Naive thymus-derived CD4-positive, alpha-beta T cell (primary cell): ENCODE measurements at regions not wholly inside any gene's neighbourhood (a gene's known extent, or its start where the extent isn't known, plus 50 kb on each side); places are given as distances from the start of the nearest gene placed in this dataset.

ENCODE experiments used
- ATAC-seq: fragments of 150-1000 bp; cut with Tn5 transposase; 2 replicates; pipeline ENCODE4 v1.10.0; 2021; ENCODE audit warnings: mild to moderate bottlenecking, moderate library complexity
- CTCF ChIA-PET: fragments of 350-600 bp; sonication (Branson Sonifier 250); formaldehyde crosslinking; loops from one replicate; lab custom pipeline; 2021; ENCODE audit warnings: antibody characterized with exemption; lab: Charles Lee
- POLR2A ChIA-PET: fragments of 350-600 bp; sonication (Branson Sonifier 250); formaldehyde crosslinking; loops from one replicate; lab custom pipeline; 2021; ENCODE audit warnings: antibody characterized with exemption, inconsistent platforms; lab: Charles Lee
- DNase-seq, 9 donors: peaks; one replicate each; pipeline versions ENCODE4 v3.0.0 to v3.0.0-alpha.2; 2020 to 2022; ENCODE audit warnings: mixed read lengths in 1 of 9
- H3K27ac ChIP-seq: one replicate; pipeline ENCODE4 v1.7.0; 2013; ENCODE audit warnings: mild to moderate bottlenecking, low read depth, low read length, moderate library complexity
- H3K27me3 ChIP-seq, 2 donors: one replicate each; pipeline ENCODE4 v1.7.0; 2013; ENCODE audit warnings: low read length in 2 of 2, mild to moderate bottlenecking in 2 of 2, moderate library complexity in 2 of 2; ENCODE audit not compliant: control insufficient read depth in 2 of 2, insufficient read depth in 2 of 2
- H3K36me3 ChIP-seq, 3 experiments: 1 replicate in 2 of 3; 2 replicates in 1 of 3; pipeline ENCODE4 v1.7.0; 2013; ENCODE audit warnings: low read length in 3 of 3, mild to moderate bottlenecking in 3 of 3, moderate library complexity in 1 of 3; ENCODE audit not compliant: insufficient read depth in 3 of 3, control insufficient read depth in 2 of 3
- H3K4me1 ChIP-seq, 2 donors: one replicate each; pipeline ENCODE4 v1.7.0; 2013; ENCODE audit warnings: low read length in 2 of 2, mild to moderate bottlenecking in 2 of 2, moderate library complexity in 1 of 2; ENCODE audit not compliant: control insufficient read depth in 2 of 2, insufficient read depth in 2 of 2
- H3K4me3 ChIP-seq: 2 replicates; pipeline ENCODE4 v1.7.0; 2013; ENCODE audit warnings: mild to moderate bottlenecking, low read length
- H3K9me3 ChIP-seq, 3 experiments: 1 replicate in 2 of 3; 2 replicates in 1 of 3; pipeline ENCODE4 v1.7.0; 2013; ENCODE audit warnings: low read length in 3 of 3; ENCODE audit not compliant: control insufficient read depth in 2 of 3
- H3K27ac Mint-ChIP-seq, 9 donors: one replicate each; pipeline ENCODE4 v1.8.0; 2020 to 2022; ENCODE audit warnings: mixed read lengths in 9 of 9, mild to moderate bottlenecking in 8 of 9, moderate library complexity in 5 of 9, inconsistent platforms in 2 of 9
- H3K27me3 Mint-ChIP-seq, 5 donors: one replicate each; pipeline ENCODE4 v1.8.0; 2021 to 2022; ENCODE audit warnings: mixed read lengths in 5 of 5, mild to moderate bottlenecking in 1 of 5
- H3K36me3 Mint-ChIP-seq, 5 donors: one replicate each; pipeline ENCODE4 v1.8.0; 2020 to 2022; ENCODE audit warnings: mixed read lengths in 5 of 5, mild to moderate bottlenecking in 3 of 5, inconsistent platforms in 1 of 5
- H3K4me1 Mint-ChIP-seq, 7 donors: one replicate each; pipeline ENCODE4 v1.8.0; 2020 to 2022; ENCODE audit warnings: mixed read lengths in 7 of 7, mild to moderate bottlenecking in 3 of 7, inconsistent platforms in 1 of 7
- H3K4me3 Mint-ChIP-seq, 10 donors: one replicate each; pipeline ENCODE4 v1.8.0; 2020 to 2022; ENCODE audit warnings: mild to moderate bottlenecking in 10 of 10, mixed read lengths in 10 of 10, moderate library complexity in 6 of 10, inconsistent platforms in 2 of 10
- H3K9me3 Mint-ChIP-seq, 11 donors: one replicate each; pipeline ENCODE4 v1.8.0; 2020 to 2022; ENCODE audit warnings: mixed read lengths in 11 of 11, mild to moderate bottlenecking in 4 of 11, inconsistent platforms in 1 of 11, moderate library complexity in 1 of 11
- intact Hi-C, 2 donors: fragments of 100-400 bp; cut with micrococcal nuclease; formaldehyde crosslinking; loops; one replicate each; pipeline ENCODE4 v1.15.1; 2023

DNA sequence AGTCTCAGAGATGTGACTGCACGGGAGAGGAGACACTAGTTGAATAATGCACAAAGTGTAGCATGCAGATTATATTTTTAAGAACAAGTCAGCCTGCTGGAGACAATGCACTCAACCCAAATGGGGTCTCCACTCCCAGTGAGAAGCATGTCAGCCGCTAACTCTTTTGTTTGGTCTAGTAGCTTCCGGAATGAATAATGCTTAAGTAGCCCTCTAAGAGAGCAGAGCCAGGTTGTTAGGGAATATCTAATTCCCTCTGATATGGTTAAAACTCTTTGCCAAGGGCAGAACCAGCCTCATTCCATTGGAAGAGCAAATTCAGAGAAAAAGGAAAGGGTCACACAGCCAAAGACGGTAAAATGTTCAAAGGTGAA lies 80.4 kb downstream of the DAD1 start:
- Histone ChIP-seq H3K27me3 (no peaks in the 10 kb centered on the region), H3K9me3 (no peaks in the 10 kb centered on the region), H3K4me3 (peak overlapping the region; percentile 51), H3K36me3 (peaks cover 10 to 13% (median 10%) of the 10 kb centered on the region in 3 experiments), H3K4me1 (peaks cover 57 to 64% of the 10 kb centered on the region in 2 donors), H3K27ac (peak overlapping the region; percentile 90)
- ChIA-PET CTCF (interaction anchor here (1.5 to 3.2 kb wide), 3 partner anchors 11 to 48 kb away, joined by 4 to 12 read pairs (median 11); no protein-coding TSS in a partner anchor), POLR2A (interaction anchor here (0.8 to 36.7 kb wide), 10 partner anchors 2 to 657 kb away, joined by 3 to 709 read pairs (median 104); no protein-coding TSS in a partner anchor)
- Mint-ChIP-seq H3K4me3 (peak overlapping the region; percentile 79 to 95 (median 87)), H3K27me3 (no peaks in the 10 kb centered on the region), H3K27ac (peak overlapping the region; percentile 92 to 99 (median 96)), H3K4me1 (peaks cover 30 to 88% (median 84%) of the 10 kb centered on the region in 7 donors), H3K36me3 (peaks cover 8 to 88% (median 72%) of the 10 kb centered on the region in 5 donors), H3K9me3 (no peaks in the 10 kb centered on the region)
- DNase-seq (no peak), ATAC-seq (no peak)
- intact Hi-C loops, result loop anchor here in 1 of 2 donors (2.0 to 5.0 kb wide), 4 partner anchors 286 to 786 kb away; no protein-coding TSS in a partner anchor

DNA sequence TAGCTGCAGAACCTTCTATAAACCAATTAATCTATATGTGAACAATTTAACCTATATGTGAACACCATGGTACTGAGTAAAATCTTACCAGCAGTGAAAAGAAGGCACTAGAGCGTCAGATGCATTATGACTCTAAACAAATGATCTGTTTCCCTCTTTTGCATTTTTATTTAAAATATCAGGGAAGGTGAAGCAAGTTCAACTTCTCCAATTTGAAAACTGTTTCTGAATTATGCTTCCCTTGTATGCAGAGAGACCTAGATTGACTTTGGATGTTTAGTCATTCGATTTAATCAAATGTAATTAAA lies 80.9 kb downstream of the DAD1 start:
- Histone ChIP-seq H3K27ac (peak overlapping the region; percentile 90), H3K27me3 (no peaks in the 10 kb centered on the region), H3K4me1 (peaks cover 52 to 59% of the 10 kb centered on the region in 2 donors), H3K36me3 (peaks cover 9 to 13% (median 10%) of the 10 kb centered on the region in 3 experiments), H3K4me3 (peak overlapping the region; percentile 51), H3K9me3 (no peaks in the 10 kb centered on the region)
- intact Hi-C loops, result loop anchor here in 1 of 2 donors (2.0 to 5.0 kb wide), 4 partner anchors 286 to 785 kb away; no protein-coding TSS in a partner anchor
- no peaks in the 10 kb centered on the region for H3K27me3 Mint-ChIP-seq
- ChIA-PET CTCF (interaction anchor here (1.5 kb wide), 1 partner anchor 17 kb away, joined by 4 read pairs; no protein-coding TSS in a partner anchor), POLR2A (interaction anchor here (0.8 to 36.7 kb wide), 10 partner anchors 2 to 656 kb away, joined by 3 to 709 read pairs (median 104); no protein-coding TSS in a partner anchor)
- ATAC-seq (no peak), DNase-seq (no peak)
- H3K9me3 Mint-ChIP-seq, result no peaks in the 10 kb centered on the region
- H3K4me1 Mint-ChIP-seq, result peaks cover 26 to 87% (median 82%) of the 10 kb centered on the region in 7 donors
- peak overlapping the region; percentile 92 to 99 (median 96) for H3K27ac Mint-ChIP-seq
- H3K4me3 Mint-ChIP-seq, result peak overlapping the region; percentile 79 to 95 (median 87)
- H3K36me3 Mint-ChIP-seq, result peaks cover 4 to 88% (median 72%) of the 10 kb centered on the region in 5 donors

DNA sequence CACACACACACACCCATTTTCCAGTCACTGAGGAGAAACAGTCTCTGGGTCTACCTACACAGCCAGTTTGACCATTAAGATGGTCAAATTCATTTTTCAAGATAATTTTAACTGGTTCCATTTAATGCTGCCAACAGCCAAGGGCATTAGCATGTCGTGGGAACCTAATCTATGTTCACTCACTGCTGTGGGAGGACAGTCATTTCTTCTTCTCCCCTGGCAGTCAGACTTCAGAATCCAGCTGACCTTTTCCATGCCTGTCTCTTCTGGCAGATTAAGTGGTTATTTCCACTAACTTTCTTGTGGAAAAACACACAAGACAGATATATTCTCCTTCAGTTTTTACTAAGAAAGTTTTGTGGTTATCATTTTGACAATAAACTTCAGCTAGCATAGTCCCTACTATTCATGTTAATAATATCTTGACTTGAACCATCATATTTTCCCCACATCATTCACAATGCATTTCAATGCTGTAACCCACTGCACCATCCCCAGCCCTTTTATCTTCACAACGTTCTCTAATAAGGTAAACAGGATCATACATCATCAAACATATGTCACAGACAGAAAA lies 82.2 kb downstream of the DAD1 start:
- H3K4me1 Mint-ChIP-seq, result peaks cover 20 to 87% (median 74%) of the 10 kb centered on the region in 7 donors
- Histone ChIP-seq H3K4me3 (peak overlapping the region; percentile 51), H3K27me3 (no peaks in the 10 kb centered on the region), H3K9me3 (no peaks in the 10 kb centered on the region), H3K4me1 (peaks cover 41 to 48% of the 10 kb centered on the region in 2 donors), H3K27ac (peak overlapping the region; percentile 90), H3K36me3 (peaks cover 8 to 13% (median 10%) of the 10 kb centered on the region in 3 experiments)
- peaks cover 8 to 90% (median 78%) of the 10 kb centered on the region in 5 donors for H3K36me3 Mint-ChIP-seq
- intact Hi-C loops, result loop anchor here (1.0 to 5.0 kb wide), 7 partner anchors 8 to 640 kb away; no protein-coding TSS in a partner anchor
- H3K4me3 Mint-ChIP-seq, result peak overlapping the region; percentile 79 to 95 (median 87)
- DNase-seq (peak in 6 of 9 donors; percentile 55 to 75 (median 63)), ATAC-seq (peak; percentile 65)
- peak overlapping the region; percentile 92 to 99 (median 96) for H3K27ac Mint-ChIP-seq
- no peaks in the 10 kb centered on the region for H3K9me3 Mint-ChIP-seq
- H3K27me3 Mint-ChIP-seq, result no peaks in the 10 kb centered on the region
- ChIA-PET CTCF (interaction anchor here (0.7 to 1.6 kb wide), 8 partner anchors 15 to 584 kb away, joined by 3 to 7 read pairs (median 4); no protein-coding TSS in a partner anchor), POLR2A (interaction anchor here (0.6 to 36.7 kb wide), 12 partner anchors 4 to 844 kb away, joined by 3 to 709 read pairs (median 15); no protein-coding TSS in a partner anchor)

DNA sequence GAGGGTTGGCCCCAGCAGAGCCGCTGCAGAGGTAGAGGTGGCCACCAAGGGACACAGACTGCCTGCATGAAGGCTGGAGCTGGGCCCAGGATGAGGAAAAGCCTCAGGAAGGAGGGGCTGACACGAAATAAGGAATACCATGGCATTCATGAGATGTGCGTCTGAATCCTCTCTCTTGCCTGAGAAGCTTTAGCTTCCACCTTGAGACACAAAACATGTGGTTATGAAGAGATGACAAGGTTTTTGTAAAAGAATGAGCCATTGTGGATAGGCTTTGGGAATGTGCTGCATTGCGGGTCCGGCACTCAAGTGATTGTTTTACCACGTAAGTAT lies 82.7 kb downstream of the DAD1 start:
- peak overlapping the region; percentile 51 for H3K4me3 ChIP-seq

DNA sequence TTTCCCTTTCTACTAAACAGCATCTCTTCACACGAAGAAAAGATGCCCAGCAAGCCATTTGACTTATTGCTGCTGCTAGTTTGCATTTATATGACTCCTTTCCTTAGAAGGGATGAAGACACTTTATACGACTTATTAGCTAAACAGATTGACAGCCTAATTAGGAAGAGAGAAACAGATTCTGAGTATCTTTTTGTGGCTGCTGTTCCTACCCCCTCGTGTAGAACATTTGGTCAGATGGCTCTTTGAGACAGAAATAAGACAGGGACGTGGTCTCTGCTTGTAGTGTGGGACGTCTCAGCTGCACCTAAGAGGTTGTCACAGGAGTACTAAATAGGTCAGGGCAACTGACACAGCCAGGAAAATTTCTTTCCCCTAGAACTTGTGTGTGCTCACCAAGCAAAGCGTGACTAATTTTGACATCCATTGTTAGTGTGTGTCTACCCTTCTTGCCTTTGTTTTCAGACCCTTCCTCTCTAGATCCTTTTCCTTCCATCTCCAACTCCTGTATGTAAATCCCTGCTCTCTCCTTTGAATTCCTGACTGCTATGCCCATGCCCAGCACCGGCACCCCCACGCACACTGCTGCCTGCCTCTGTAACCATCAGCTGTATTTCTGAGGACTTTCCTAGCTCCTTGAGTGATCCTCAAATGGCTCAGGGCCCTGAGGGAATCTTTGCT lies 83.2 kb downstream of the DAD1 start:
- peak overlapping the region; percentile 90 for H3K27ac ChIP-seq
- H3K27ac Mint-ChIP-seq, result peak overlapping the region; percentile 92 to 99 (median 96)
- peaks cover 30 to 40% of the 10 kb centered on the region in 2 donors for H3K4me1 ChIP-seq
- no peaks in the 10 kb centered on the region for H3K27me3 Mint-ChIP-seq
- peaks cover 19 to 82% (median 64%) of the 10 kb centered on the region in 7 donors for H3K4me1 Mint-ChIP-seq
- DNase-seq (no peak), ATAC-seq (peak; percentile 39)
- H3K27me3 ChIP-seq, result no peaks in the 10 kb centered on the region
- H3K9me3 ChIP-seq, result no peaks in the 10 kb centered on the region
- peaks cover 8 to 91% (median 77%) of the 10 kb centered on the region in 5 donors for H3K36me3 Mint-ChIP-seq
- H3K4me3 ChIP-seq, result peak overlapping the region; percentile 51
- intact Hi-C loops, result loop anchor here (2.0 to 5.0 kb wide), 5 partner anchors 13 to 639 kb away; no protein-coding TSS in a partner anchor
- ChIA-PET CTCF (interaction anchor here (0.6 to 1.6 kb wide), 6 partner anchors 14 to 280 kb away, joined by 3 to 5 read pairs (median 3); no protein-coding TSS in a partner anchor), POLR2A (interaction anchor here (0.8 to 36.7 kb wide), 9 partner anchors 5 to 588 kb away, joined by 3 to 709 read pairs (median 25); no protein-coding TSS in a partner anchor)
- H3K4me3 Mint-ChIP-seq, result peak overlapping the region; percentile 79 to 95 (median 87)
- peaks cover 0 to 2% (median 0%) of the 10 kb centered on the region in 11 donors for H3K9me3 Mint-ChIP-seq
- H3K36me3 ChIP-seq, result peaks cover 8 to 13% (median 10%) of the 10 kb centered on the region in 3 experiments

More for the DNA sequence above, 82.7 kb downstream of the DAD1 start:
- DNase-seq, result no peak
- no peak for ATAC-seq
- Histone ChIP-seq H3K27me3 (no peaks in the 10 kb centered on the region), H3K4me1 (peaks cover 36 to 42% of the 10 kb centered on the region in 2 donors), H3K27ac (peak overlapping the region; percentile 90), H3K9me3 (no peaks in the 10 kb centered on the region), H3K36me3 (peaks cover 8 to 13% (median 10%) of the 10 kb centered on the region in 3 experiments)
- ChIA-PET CTCF (interaction anchor here (0.6 to 1.6 kb wide), 6 partner anchors 25 to 280 kb away, joined by 3 to 7 read pairs (median 3); no protein-coding TSS in a partner anchor), POLR2A (interaction anchor here (0.8 to 36.7 kb wide), 9 partner anchors 4 to 589 kb away, joined by 3 to 709 read pairs (median 25); no protein-coding TSS in a partner anchor)
- peak overlapping the region; percentile 79 to 95 (median 87) for H3K4me3 Mint-ChIP-seq
- intact Hi-C loops, result loop anchor here (2.0 to 5.0 kb wide), 4 partner anchors 18 to 639 kb away; no protein-coding TSS in a partner anchor
- peaks cover 8 to 91% (median 78%) of the 10 kb centered on the region in 5 donors for H3K36me3 Mint-ChIP-seq
- H3K9me3 Mint-ChIP-seq, result no peaks in the 10 kb centered on the region
- H3K27me3 Mint-ChIP-seq, result no peaks in the 10 kb centered on the region
- peak overlapping the region; percentile 92 to 99 (median 96) for H3K27ac Mint-ChIP-seq
- peaks cover 18 to 84% (median 69%) of the 10 kb centered on the region in 7 donors for H3K4me1 Mint-ChIP-seq
